HK-2 (cell line): ENCODE measurements at regions not wholly inside any gene's neighbourhood (a gene's known extent, or its start where the extent isn't known, plus 50 kb on each side); places are given as distances from the start of the nearest gene placed in this dataset.

ENCODE experiments used
- DNase-seq: peaks from one replicate; pipeline ENCODE4 v3.0.0-alpha.2; 2018; ENCODE audit not compliant: unreplicated experiment

GRCh38 chr7:81648716-81649115, 121.1 kb downstream of the HGF start:
- no peak for DNase-seq

- DNase-seq, result no peak
Observed at GRCh38 chr7:81645435-81645834, 124.4 kb downstream of the HGF start.

- DNase-seq, result no peak
Observed at GRCh38 chr7:81641873-81642272, 128.0 kb downstream of the HGF start.

GRCh38 chr7:81638198-81638597, 131.6 kb downstream of the HGF start:
- no peak for DNase-seq

DNA sequence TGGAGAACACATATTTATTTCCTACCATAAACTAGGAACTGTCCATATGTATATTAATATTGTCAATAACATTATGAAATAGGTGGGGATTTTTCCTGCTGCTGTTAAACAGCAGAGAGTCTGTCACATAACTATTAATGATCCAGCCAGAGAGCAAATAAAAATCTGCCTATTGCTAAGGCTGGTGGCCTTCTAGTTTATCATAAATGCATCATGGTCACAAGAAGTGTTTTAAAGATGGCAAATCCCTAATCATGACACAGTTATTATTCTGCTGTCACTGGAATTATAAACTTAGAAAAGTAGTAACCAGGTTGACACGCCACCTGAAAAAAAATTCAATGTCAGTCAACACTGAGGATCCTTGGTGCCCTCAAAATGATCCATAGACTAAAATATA, 132.3 kb downstream of the HGF start:
- DNase-seq, result no peak

DNA sequence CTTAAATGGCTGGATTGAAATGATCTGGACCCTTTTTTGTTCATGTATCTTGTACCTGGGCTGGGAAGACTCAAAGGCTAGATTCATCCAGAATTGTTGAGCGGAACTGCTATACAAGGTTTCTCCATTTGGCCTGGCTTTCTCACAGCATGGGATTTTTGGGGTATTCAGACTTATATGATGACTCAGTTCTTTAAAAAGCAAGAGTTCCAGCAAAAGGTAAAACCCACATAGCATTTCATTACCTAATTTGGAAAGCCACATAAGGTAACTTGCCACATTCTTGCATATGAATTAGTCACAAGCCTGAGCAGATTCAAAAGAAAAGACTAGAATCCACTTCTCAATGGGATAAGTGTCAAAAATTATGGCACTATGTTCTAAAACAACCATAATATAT, 137.4 kb downstream of the HGF start:
- DNase-seq, result no peak

GRCh38 chr7:81630600-81630999, 139.2 kb downstream of the HGF start:
- no peak for DNase-seq

GRCh38 chr7:81629702-81630101, 140.1 kb downstream of the HGF start:
- no peak for DNase-seq

- no peak for DNase-seq
Observed at GRCh38 chr7:81628951-81629350, 140.9 kb downstream of the HGF start.

- no peak for DNase-seq
Observed at GRCh38 chr7:81627536-81628287, 142.1 kb downstream of the HGF start.

GRCh38 chr7:81626008-81626407, 143.8 kb downstream of the HGF start:
- no peak for DNase-seq

- no peak for DNase-seq
Observed at GRCh38 chr7:81624650-81625631, 144.9 kb downstream of the HGF start.

DNA sequence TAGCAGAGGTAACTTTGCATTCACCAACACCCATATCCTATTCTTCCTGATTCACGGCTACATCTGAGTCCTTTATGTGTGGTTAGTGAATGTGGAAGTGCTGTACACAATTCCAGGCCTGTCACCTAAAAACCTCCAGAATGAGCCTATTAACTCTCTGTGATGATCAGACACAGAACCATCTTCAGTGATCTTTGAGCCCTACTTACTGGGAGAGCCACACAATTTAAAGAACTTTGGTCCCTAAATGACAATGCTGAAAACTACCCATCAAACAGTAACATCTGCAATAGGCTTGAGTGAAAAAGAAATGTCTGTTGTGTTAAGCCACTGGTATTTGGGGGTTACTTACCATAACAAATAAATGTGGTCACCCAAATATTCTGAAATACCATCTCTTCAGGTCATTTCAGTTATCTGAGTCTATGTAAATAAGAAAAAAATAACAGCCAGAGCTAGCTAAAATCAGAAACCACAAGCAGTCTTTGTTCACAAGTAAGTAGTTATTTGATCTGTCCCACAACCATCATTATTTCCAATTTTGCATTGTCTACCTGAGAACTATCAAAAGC, 145.7 kb downstream of the HGF start:
- DNase-seq, result no peak

GRCh38 chr7:81623251-81623855, 146.5 kb downstream of the HGF start:
- DNase-seq, result no peak

- DNase-seq, result no peak
Observed at GRCh38 chr7:81621893-81622292, 148.0 kb downstream of the HGF start.

DNA sequence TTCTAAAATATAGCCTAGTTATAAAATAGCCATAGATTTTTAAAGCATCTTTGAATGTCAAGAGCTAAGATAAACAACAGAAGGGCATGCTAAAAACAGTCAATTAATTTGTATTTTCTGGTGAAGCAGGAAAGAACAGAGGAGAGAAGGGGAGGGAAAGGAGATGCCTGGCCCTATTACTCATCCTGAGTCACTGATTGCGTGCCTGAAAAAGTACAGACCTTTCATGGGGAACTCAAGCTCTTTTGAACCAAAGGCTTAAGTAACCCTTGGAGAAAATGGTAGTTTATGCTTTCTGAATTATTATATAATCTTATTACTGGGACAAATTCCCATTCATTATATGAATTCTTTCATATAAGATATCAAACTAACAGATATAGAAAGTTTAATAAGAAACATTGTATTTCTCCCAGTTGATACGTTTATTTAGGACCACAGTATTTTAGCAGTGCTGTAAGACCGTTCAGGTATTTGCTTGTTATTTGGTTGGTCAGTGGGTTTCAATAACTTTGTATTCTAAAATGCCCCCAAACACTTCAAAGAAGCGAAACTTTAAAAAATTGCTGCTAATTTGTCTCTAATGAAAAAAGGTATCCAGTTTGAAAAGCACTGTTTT, 151.3 kb downstream of the HGF start:
- no peak for DNase-seq

GRCh38 chr7:81616951-81617350, 152.9 kb downstream of the HGF start:
- DNase-seq, result no peak

- no peak for DNase-seq
Observed at GRCh38 chr7:81611805-81612204, 158.0 kb downstream of the HGF start.

DNA sequence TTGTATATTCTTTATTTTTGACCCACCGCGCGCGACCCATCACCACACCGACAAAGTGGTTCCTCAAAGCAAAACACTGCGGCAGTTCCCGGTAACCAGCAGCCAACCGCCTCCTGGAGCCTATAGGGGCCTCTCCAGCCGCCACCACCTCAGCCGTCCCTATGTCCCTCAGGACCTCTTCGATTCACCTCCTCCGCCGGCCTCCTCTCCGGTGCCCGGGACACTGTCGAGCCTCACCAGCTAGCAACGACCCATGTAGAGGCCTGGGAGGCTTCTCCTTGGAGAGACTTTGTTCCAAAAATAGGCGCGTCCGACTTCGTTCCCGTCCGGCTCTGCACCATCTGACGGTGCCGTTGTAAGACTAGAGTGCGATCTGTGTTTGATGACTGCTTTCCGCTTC, 158.8 kb downstream of the HGF start:
- DNase-seq, result no peak

- DNase-seq, result no peak
Observed at GRCh38 chr7:81608748-81609382, 161.0 kb downstream of the HGF start.

DNA sequence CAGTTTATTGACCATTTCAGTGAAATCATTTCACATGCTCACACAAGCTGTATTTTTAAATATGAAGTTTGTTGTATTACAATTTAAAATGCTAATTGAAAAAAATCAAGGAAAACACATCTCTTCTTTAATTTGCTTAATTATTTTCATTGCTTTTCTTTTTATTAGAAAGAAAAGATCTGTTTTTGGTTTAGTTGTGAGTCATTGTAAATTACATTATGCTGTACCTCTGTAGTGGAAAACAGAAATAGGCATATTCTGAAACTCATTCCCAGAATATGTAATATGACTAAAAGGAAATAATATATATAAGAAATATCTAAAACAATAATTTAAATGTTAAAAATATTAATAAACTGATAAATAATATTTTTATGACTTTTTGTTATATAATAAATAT, 161.9 kb downstream of the HGF start:
- DNase-seq, result no peak
